Endothelial cell of umbilical vein (primary cell): ENCODE measurements at regions not wholly inside any gene's neighbourhood (a gene's known extent, or its start where the extent isn't known, plus 50 kb on each side); places are given as distances from the start of the nearest gene placed in this dataset.

ENCODE experiments used
- BruUV-seq: library from RNA; stranded (reverse); fragments of 400-500 nt; replicated peaks from 2 replicates; lab custom pipeline; 2021; lab: Mats Ljungman, UMichigan
- CTCF ChIA-PET: fragments of 300-600, 350-600 bp; sonication (Branson Sonifier 250); formaldehyde crosslinking; loops from one replicate; lab custom pipeline; 2021; ENCODE audit warnings: antibody characterized with exemption, inconsistent platforms; lab: Charles Lee
- POLR2A ChIA-PET: fragments of 300-600, 350-600 bp; sonication (Branson Sonifier 250); formaldehyde crosslinking; loops from one replicate; lab custom pipeline; 2021; ENCODE audit warnings: antibody characterized with exemption, inconsistent platforms; lab: Charles Lee
- DNase-seq: peaks from one replicate; pipeline ENCODE4 v3.0.0-alpha.2; 2011; ENCODE audit warnings: low read depth, low spot score
- FAIRE-seq: peaks from 2 replicates; lab custom pipeline; 2011; peaks lifted over from hg19 to GRCh38; lab: Jason Lieb, UNC
- H2AFZ ChIP-seq: 2 replicates; pipeline ENCODE4 v1.6.0; 2012; ENCODE audit warnings: low read depth, low read length, control low read depth, inconsistent platforms
- H3K27ac ChIP-seq: 2 replicates; pipeline ENCODE4 v1.5.1; 2011; ENCODE audit warnings: low read depth, mild to moderate bottlenecking, control low read depth, low read length, moderate library complexity; ENCODE audit not compliant: insufficient read depth
- H3K27me3 ChIP-seq, 2 experiments: 2 replicates each; pipeline versions ENCODE4 v1.6.0 to v1.6.1; 2011; ENCODE audit warnings: low read length in 2 of 2, mixed read lengths in 1 of 2; ENCODE audit not compliant: control insufficient read depth in 2 of 2, insufficient read depth in 2 of 2
- H3K36me3 ChIP-seq, 2 experiments: 2 replicates in 1 of 2; 3 replicates in 1 of 2; pipeline ENCODE4 v1.5.1; 2011; ENCODE audit warnings: low read length in 2 of 2, mild to moderate bottlenecking in 1 of 2, moderate library complexity in 1 of 2; ENCODE audit not compliant: control insufficient read depth in 2 of 2, insufficient read depth in 2 of 2; ENCODE audit errors: extremely low read depth in 1 of 2
- H3K4me1 ChIP-seq: 3 replicates; pipeline ENCODE4 v1.5.1; 2011; ENCODE audit warnings: mild to moderate bottlenecking, low read length; ENCODE audit not compliant: control insufficient read depth, insufficient read depth; ENCODE audit errors: extremely low read depth
- H3K4me2 ChIP-seq: 2 replicates; pipeline ENCODE4 v1.6.1; 2011; ENCODE audit warnings: low read length, control low read depth, mixed read lengths; ENCODE audit not compliant: insufficient read depth
- H3K4me3 ChIP-seq, 3 experiments: fragments of 200-600 bp in 1 of 3; sonication (generic), shearing (Covaris generic) in 1 of 3; replicated peaks in 1 of 3; 2 replicates each; pipeline ENCODE4 v1.5.1; 2011 to 2016; ENCODE audit warnings: control low read depth in 3 of 3, low read length in 3 of 3, mild to moderate bottlenecking in 2 of 3, inconsistent platforms in 1 of 3, low read depth in 1 of 3, moderate library complexity in 1 of 3; ENCODE audit not compliant: insufficient read depth in 1 of 3
- H3K79me2 ChIP-seq: 2 replicates; pipeline ENCODE4 v1.6.0; 2012; ENCODE audit warnings: low read length, inconsistent platforms; ENCODE audit not compliant: control insufficient read depth, insufficient read depth
- H3K9ac ChIP-seq: replicated peaks from 2 replicates; pipeline ENCODE3; 2011; ENCODE audit warnings: low read length, control low read depth; ENCODE audit not compliant: insufficient read depth; ENCODE audit errors: extremely low read depth
- H3K9me1 ChIP-seq: replicated peaks from 3 replicates; pipeline ENCODE4 v1.6.0; 2011; ENCODE audit warnings: mild to moderate bottlenecking, low read length; ENCODE audit not compliant: control insufficient read depth, insufficient read depth; ENCODE audit errors: extremely low read depth
- H3K9me3 ChIP-seq: replicated peaks from 2 replicates; pipeline ENCODE4 v1.5.1; 2012; ENCODE audit warnings: low read length, inconsistent platforms; ENCODE audit not compliant: control insufficient read depth, insufficient read depth
- H4K20me1 ChIP-seq: replicated peaks from 2 replicates; pipeline ENCODE3; 2011; ENCODE audit warnings: mild to moderate bottlenecking, low read length; ENCODE audit not compliant: control insufficient read depth, insufficient read depth; ENCODE audit errors: extremely low read depth
- EZH2 ChIP-seq: IDR thresholded peaks from 2 replicates; pipeline ENCODE4 v1.6.1; 2012; ENCODE audit warnings: borderline replicate concordance, low read depth, mild to moderate bottlenecking, moderate library complexity, low read length, inconsistent platforms; ENCODE audit not compliant: severe bottlenecking
- FOS ChIP-seq: IDR thresholded peaks from 2 replicates; pipeline ENCODE4 v1.6.1; 2011; ENCODE audit warnings: mild to moderate bottlenecking, low read length, moderate library complexity, borderline replicate concordance; ENCODE audit not compliant: insufficient read depth
- GATA2 ChIP-seq: IDR thresholded peaks from 2 replicates; pipeline ENCODE4 v1.7.0; 2011; ENCODE audit warnings: low read depth, mild to moderate bottlenecking, moderate library complexity, mixed read lengths, low read length; ENCODE audit not compliant: insufficient read length, insufficient read depth
- JUN ChIP-seq: IDR thresholded peaks from 2 replicates; pipeline ENCODE4 v1.6.1; 2011; ENCODE audit warnings: borderline replicate concordance, low read depth; ENCODE audit not compliant: insufficient read length, insufficient read depth
- MYC ChIP-seq: IDR thresholded peaks from one replicate; pipeline ENCODE4 v1.6.1; 2011; ENCODE audit warnings: mild to moderate bottlenecking, low read depth, low read length
- POLR2A ChIP-seq: IDR thresholded peaks from 2 replicates; pipeline ENCODE4 v1.6.1; 2012; ENCODE audit warnings: low read depth, mild to moderate bottlenecking, control low read depth, low read length
- POLR2AphosphoS5 ChIP-seq: IDR thresholded peaks from 2 replicates; pipeline ENCODE4 v1.6.1; 2012; ENCODE audit warnings: low read depth, mild to moderate bottlenecking, control low read depth, low read length, moderate library complexity; ENCODE audit not compliant: insufficient read depth
- dilution Hi-C: fragments of 300-500 bp; cut with MboI; formaldehyde crosslinking; loops from one replicate; pipeline ENCODE4 v1.15.0; 2019; ENCODE audit warnings: low sequenced_read_pairs; ENCODE audit not compliant: extremely low pct_ligation_motif_present
- intact Hi-C: fragments of 100-400 bp; cut with micrococcal nuclease; formaldehyde crosslinking; loops from one replicate; pipeline ENCODE4 v1.10.0; 2022
- TF ChIP-seq, protein P1 (sequence below): IDR thresholded peaks from 2 replicates; pipeline ENCODE4 v1.6.1; 2011; ENCODE audit not compliant: insufficient read depth, insufficient read length
- TF ChIP-seq, protein P2 (sequence below), 2 donors: IDR thresholded peaks; 1 replicate in 1 of 2; 2 replicates in 1 of 2; pipeline ENCODE4 v1.5.1; 2011; ENCODE audit warnings: low read length in 2 of 2, mild to moderate bottlenecking in 2 of 2, moderate library complexity in 2 of 2, control low read depth in 1 of 2, inconsistent platforms in 1 of 2, low read depth in 1 of 2; ENCODE audit not compliant: insufficient read depth in 1 of 2; ENCODE audit errors: extremely low read depth in 1 of 2

DNA sequence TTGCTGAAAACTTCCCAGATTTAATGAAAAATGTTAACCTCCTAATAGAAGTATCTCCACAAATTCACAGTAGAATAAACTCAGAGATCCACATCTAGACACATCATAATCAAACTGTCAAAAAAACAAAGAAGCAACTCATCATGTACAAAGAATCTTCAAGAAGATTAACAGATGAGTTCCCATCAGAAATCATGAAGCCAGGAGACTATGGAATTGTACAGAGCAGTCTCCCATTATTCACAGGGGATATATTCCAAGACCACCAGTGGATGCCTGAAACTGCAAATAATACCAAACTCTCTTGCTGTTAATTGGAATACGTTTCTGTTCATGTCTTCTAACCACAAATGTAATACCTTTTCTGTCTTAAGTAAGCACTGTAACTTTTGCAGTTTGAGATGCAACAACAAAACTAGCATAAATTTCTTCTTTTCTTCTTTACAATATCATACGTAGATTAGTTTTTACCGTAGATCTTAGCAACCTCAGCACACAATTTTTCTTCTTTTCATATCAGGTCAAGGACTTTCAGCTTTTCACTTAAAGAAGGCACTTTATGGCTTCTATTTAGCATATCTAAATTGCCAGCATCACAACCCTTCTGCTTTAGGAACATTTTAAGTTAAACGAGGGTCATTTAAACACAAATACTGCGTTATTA lies 70.3 kb upstream of the MIR17HG start:
- CTCF ChIA-PET, result no interaction called here
- POLR2A ChIA-PET, result no interaction called here
- DNase-seq (no peak), FAIRE-seq (no peak)
- Histone ChIP-seq H2AFZ (no peak overlapping the region), H3K9me3 (no peaks in the 10 kb centered on the region), H3K9ac (no peak overlapping the region), H3K4me1 (peaks cover 8% of the 10 kb centered on the region), H3K4me2 (no peak overlapping the region), H3K79me2 (no peaks in the 10 kb centered on the region), H3K27me3 (no peaks in the 10 kb centered on the region), H3K36me3 (no peaks in the 10 kb centered on the region), H4K20me1 (no peaks in the 10 kb centered on the region), H3K9me1 (no peaks in the 10 kb centered on the region), H3K27ac (no peak overlapping the region), H3K4me3 (no peak overlapping the region)
- no TSS peak for BruUV-seq
- TF ChIP-seq GATA2 (no peak), FOS (no peak), POLR2A (no peak), EZH2 (no peak), MYC (no peak), POLR2AphosphoS5 (no peak), JUN (no peak)
- TF ChIP-seq, protein P1, sequence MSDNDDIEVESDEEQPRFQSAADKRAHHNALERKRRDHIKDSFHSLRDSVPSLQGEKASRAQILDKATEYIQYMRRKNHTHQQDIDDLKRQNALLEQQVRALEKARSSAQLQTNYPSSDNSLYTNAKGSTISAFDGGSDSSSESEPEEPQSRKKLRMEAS, result no peak
- TF ChIP-seq, protein P2, sequence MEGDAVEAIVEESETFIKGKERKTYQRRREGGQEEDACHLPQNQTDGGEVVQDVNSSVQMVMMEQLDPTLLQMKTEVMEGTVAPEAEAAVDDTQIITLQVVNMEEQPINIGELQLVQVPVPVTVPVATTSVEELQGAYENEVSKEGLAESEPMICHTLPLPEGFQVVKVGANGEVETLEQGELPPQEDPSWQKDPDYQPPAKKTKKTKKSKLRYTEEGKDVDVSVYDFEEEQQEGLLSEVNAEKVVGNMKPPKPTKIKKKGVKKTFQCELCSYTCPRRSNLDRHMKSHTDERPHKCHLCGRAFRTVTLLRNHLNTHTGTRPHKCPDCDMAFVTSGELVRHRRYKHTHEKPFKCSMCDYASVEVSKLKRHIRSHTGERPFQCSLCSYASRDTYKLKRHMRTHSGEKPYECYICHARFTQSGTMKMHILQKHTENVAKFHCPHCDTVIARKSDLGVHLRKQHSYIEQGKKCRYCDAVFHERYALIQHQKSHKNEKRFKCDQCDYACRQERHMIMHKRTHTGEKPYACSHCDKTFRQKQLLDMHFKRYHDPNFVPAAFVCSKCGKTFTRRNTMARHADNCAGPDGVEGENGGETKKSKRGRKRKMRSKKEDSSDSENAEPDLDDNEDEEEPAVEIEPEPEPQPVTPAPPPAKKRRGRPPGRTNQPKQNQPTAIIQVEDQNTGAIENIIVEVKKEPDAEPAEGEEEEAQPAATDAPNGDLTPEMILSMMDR (IDR thresholded peaks at IDR 0.05; ENCODE audit: extremely low read depth in 1 of 2, insufficient read depth in 1 of 2, low read depth in 1 of 2, low read length in 2 of 2), result no peak
- intact Hi-C loops (no loop called here), dilution Hi-C loops (no loop called here)
